ENCODE measurements at regions not wholly inside any gene's neighbourhood (a gene's known extent, or its start where the extent isn't known, plus 50 kb on each side); places are given as distances from the start of the nearest gene placed in this dataset.

DNA sequence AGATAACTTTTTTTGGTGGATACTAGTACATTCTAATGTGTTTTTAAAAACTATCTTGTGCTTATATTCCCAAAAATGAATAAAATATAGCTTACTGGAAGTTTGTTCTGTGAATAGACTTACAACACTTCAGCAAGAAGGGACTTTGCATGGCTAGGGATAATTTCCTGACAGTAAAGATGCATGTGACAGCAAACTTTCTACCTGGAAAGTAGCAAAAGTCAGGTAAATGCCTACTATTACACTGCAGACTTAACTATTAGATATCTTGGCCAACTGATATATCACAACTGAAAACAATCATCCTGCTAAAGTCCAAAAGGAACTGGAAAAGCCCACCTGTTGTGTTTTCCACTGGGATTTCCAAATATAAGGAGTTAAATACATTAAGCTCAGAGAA, 1753.5 kb upstream of the CELF4 start:
- TF ChIP-seq POLR2A (IDR thresholded peaks at IDR 0.05), result no peak
- TF ChIP-seq, protein P1, sequence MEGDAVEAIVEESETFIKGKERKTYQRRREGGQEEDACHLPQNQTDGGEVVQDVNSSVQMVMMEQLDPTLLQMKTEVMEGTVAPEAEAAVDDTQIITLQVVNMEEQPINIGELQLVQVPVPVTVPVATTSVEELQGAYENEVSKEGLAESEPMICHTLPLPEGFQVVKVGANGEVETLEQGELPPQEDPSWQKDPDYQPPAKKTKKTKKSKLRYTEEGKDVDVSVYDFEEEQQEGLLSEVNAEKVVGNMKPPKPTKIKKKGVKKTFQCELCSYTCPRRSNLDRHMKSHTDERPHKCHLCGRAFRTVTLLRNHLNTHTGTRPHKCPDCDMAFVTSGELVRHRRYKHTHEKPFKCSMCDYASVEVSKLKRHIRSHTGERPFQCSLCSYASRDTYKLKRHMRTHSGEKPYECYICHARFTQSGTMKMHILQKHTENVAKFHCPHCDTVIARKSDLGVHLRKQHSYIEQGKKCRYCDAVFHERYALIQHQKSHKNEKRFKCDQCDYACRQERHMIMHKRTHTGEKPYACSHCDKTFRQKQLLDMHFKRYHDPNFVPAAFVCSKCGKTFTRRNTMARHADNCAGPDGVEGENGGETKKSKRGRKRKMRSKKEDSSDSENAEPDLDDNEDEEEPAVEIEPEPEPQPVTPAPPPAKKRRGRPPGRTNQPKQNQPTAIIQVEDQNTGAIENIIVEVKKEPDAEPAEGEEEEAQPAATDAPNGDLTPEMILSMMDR (IDR thresholded peaks at IDR 0.05), result no peak
